Peyer's patch (tissue), 4 donors: ENCODE measurements at regions not wholly inside any gene's neighbourhood (a gene's known extent, or its start where the extent isn't known, plus 50 kb on each side); places are given as distances from the start of the nearest gene placed in this dataset.

Experiments used
- DNase-seq, 3 donors: peaks; one replicate each; pipeline ENCODE4 v3.0.0-alpha.2; 2017 to 2019
- H3K27ac ChIP-seq, 4 donors: fragments of 200-600 bp; sonication (generic); one replicate each; pipeline ENCODE4 v1.5.1; 2016 to 2019
- H3K27me3 ChIP-seq, 2 donors: fragments of 200-600 bp; sonication (generic); one replicate each; pipeline ENCODE4 v1.5.1; 2019
- H3K36me3 ChIP-seq, 3 donors: fragments of 200-600 bp; sonication (generic); one replicate each; pipeline ENCODE4 v1.5.1; 2016 to 2019
- H3K4me1 ChIP-seq, 4 donors: fragments of 200-600 bp; sonication (generic); one replicate each; pipeline ENCODE4 v1.5.1; 2016 to 2019
- H3K4me3 ChIP-seq, 4 donors: fragments of 200-600 bp; sonication (generic); 1 replicate in 3 of 4; 2 replicates in 1 of 4; pipeline ENCODE4 v1.5.1; 2016 to 2019; ENCODE audit warnings: mild to moderate bottlenecking in 1 of 4
- H3K9me3 ChIP-seq, 4 donors: fragments of 200-600 bp; sonication (generic); one replicate each; pipeline ENCODE4 v1.5.1; 2016 to 2019; ENCODE audit warnings: mild to moderate bottlenecking in 1 of 4
- POLR2A ChIP-seq, 2 donors: fragments of 450-650 bp; IDR thresholded peaks; one replicate each; pipeline ENCODE4 v1.5.1; 2017; ENCODE audit warnings: antibody characterized with exemption in 2 of 2, mild to moderate bottlenecking in 2 of 2, moderate library complexity in 2 of 2
- TF ChIP-seq, protein P1 (sequence below), 6 experiments: fragments of 450-650 bp in 4 of 6; fragments of 200-600 bp in 2 of 6; sonication (generic) in 1 of 6; IDR thresholded peaks; one replicate each; pipeline ENCODE4 v1.5.1; 2017 to 2019; ENCODE audit warnings: antibody characterized with exemption in 6 of 6, mild to moderate bottlenecking in 3 of 6, moderate library complexity in 1 of 6

GRCh38 chr5:113917997-113918396 is 404.5 kb downstream of the YTHDC2 start:
- H3K9me3 ChIP-seq: no peaks in the 10 kb centered on the region
- no peak for DNase-seq

DNA sequence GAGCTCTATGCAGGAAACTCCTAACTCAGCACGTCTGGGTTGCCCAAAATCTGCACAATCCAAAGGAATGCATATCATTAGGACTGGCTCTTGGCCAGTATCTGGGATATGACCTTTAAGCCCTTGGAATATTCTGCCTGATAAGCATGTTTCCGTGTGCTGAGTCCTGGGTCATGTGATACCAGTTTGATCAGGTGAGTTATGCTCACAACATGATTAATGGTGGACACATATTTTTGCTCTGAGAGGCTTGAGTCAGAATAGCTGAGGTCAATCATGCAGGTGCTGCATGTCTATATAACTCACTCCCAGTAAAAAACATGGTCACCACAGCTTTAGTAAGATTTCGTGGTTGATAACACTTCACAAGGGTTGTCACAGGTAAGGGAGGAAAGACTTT is 408.8 kb downstream of the YTHDC2 start:
- Histone ChIP-seq H3K36me3 (no peaks in the 10 kb centered on the region), H3K27me3 (no peaks in the 10 kb centered on the region), H3K4me1 (no peaks in the 10 kb centered on the region), H3K4me3 (no peak overlapping the region), H3K27ac (no peak overlapping the region), H3K9me3 (no peaks in the 10 kb centered on the region)
- no peak for DNase-seq
- TF ChIP-seq, protein P1, sequence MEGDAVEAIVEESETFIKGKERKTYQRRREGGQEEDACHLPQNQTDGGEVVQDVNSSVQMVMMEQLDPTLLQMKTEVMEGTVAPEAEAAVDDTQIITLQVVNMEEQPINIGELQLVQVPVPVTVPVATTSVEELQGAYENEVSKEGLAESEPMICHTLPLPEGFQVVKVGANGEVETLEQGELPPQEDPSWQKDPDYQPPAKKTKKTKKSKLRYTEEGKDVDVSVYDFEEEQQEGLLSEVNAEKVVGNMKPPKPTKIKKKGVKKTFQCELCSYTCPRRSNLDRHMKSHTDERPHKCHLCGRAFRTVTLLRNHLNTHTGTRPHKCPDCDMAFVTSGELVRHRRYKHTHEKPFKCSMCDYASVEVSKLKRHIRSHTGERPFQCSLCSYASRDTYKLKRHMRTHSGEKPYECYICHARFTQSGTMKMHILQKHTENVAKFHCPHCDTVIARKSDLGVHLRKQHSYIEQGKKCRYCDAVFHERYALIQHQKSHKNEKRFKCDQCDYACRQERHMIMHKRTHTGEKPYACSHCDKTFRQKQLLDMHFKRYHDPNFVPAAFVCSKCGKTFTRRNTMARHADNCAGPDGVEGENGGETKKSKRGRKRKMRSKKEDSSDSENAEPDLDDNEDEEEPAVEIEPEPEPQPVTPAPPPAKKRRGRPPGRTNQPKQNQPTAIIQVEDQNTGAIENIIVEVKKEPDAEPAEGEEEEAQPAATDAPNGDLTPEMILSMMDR (IDR thresholded peaks at IDR 0.05): no peak
- no peak for TF ChIP-seq POLR2A (IDR thresholded peaks at IDR 0.05)

More at GRCh38 chr5:113917997-113918396, 404.5 kb downstream of the YTHDC2 start:
- Histone ChIP-seq H3K4me1 (no peaks in the 10 kb centered on the region), H3K4me3 (no peak overlapping the region), H3K27ac (no peak overlapping the region), H3K36me3 (no peaks in the 10 kb centered on the region), H3K27me3 (no peaks in the 10 kb centered on the region)
- TF ChIP-seq, protein P1 (IDR thresholded peaks at IDR 0.05): no peak
- no peak for TF ChIP-seq POLR2A (IDR thresholded peaks at IDR 0.05)

DNA sequence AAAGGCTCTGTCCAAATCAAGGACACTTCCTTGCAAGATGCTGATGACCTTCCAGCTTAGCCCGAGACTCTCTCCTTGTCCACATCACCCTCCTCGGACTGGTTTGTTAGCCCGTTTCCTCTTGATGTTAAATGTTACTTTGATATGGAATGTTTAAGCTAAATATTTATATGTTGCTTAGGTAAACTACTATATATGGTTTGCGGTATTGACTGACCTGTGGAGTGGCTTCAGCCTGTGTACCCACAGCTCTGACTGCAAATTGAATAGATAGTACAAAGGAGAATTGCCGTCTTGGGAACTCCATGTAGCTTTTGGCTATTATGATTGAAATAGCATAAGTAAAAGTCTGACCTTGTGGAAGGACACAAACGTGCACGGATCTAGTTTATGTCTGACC is 422.0 kb downstream of the YTHDC2 start:
- TF ChIP-seq POLR2A (IDR thresholded peaks at IDR 0.05): no peak
- TF ChIP-seq, protein P1 (IDR thresholded peaks at IDR 0.05): no peak
- DNase-seq: no peak
- Histone ChIP-seq H3K27ac (no peak overlapping the region), H3K27me3 (no peaks in the 10 kb centered on the region), H3K36me3 (no peaks in the 10 kb centered on the region), H3K4me3 (no peak overlapping the region), H3K4me1 (no peaks in the 10 kb centered on the region), H3K9me3 (no peaks in the 10 kb centered on the region)

DNA sequence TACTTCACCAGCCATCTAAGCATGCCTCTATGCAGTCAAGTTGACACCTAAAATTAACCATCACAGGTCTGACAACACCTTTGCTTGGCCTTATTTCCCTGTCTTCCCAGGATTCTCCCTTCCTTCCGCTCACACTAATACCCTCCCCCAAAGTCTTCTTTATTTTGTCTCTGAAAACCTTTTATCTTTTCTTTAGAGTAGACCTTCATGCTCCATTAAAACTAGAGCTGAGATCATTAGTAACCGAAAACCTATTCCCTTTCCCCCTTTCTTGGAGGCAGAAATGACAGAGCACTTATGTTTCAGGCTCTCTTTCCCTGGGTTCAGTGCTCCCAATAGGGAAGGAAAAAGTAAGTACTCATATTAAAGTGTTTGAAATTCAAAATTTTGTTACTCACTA is 423.8 kb downstream of the YTHDC2 start:
- TF ChIP-seq, protein P1 (IDR thresholded peaks at IDR 0.05): no peak
- TF ChIP-seq POLR2A (IDR thresholded peaks at IDR 0.05): no peak
- no peak overlapping the region for H3K27ac ChIP-seq
- no peak overlapping the region for H3K4me3 ChIP-seq
- H3K9me3 ChIP-seq: no peaks in the 10 kb centered on the region
- DNase-seq: no peak
- no peaks in the 10 kb centered on the region for H3K4me1 ChIP-seq
- H3K27me3 ChIP-seq: no peaks in the 10 kb centered on the region
- H3K36me3 ChIP-seq: no peaks in the 10 kb centered on the region

DNA sequence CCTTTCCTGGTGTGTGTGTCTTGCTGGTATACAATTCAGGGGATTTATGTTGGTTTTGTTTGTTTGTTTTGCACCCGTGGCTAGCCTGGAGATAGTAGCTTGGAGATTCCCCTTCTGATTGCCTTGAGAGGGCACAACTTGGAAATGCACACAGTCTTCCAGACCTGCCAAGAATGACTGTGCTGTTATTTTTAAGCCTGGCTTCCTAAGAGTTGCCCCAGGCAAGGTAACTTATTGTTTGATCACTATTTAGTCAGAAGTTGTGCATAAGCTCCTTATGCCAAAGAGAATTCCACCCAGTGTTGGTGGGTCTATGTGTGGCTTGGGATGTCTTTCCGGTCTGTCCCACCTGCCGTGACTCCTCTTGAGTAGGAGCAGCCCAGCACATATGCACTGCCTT is 421.9 kb upstream of the KCNN2 start:
- H3K9me3 ChIP-seq: no peaks in the 10 kb centered on the region
- no peaks in the 10 kb centered on the region for H3K36me3 ChIP-seq
- DNase-seq: no peak
- H3K27ac ChIP-seq: no peak overlapping the region
- TF ChIP-seq, protein P1 (IDR thresholded peaks at IDR 0.05): no peak
- no peak for TF ChIP-seq POLR2A (IDR thresholded peaks at IDR 0.05)
- no peaks in the 10 kb centered on the region for H3K27me3 ChIP-seq
- no peak overlapping the region for H3K4me3 ChIP-seq
- H3K4me1 ChIP-seq: no peaks in the 10 kb centered on the region

- no peak overlapping the region for H3K27ac ChIP-seq
- no peak for DNase-seq
- H3K9me3 ChIP-seq: no peaks in the 10 kb centered on the region
- H3K36me3 ChIP-seq: no peaks in the 10 kb centered on the region
- no peaks in the 10 kb centered on the region for H3K27me3 ChIP-seq
- H3K4me3 ChIP-seq: no peak overlapping the region
- TF ChIP-seq, protein P1 (IDR thresholded peaks at IDR 0.05): no peak
- TF ChIP-seq POLR2A (IDR thresholded peaks at IDR 0.05): no peak
- no peaks in the 10 kb centered on the region for H3K4me1 ChIP-seq
These were observed 411.7 kb upstream of the KCNN2 start for GRCh38 chr5:113950186-113950585.
